A673 (cell line): ENCODE measurements at regions not wholly inside any gene's neighbourhood (a gene's known extent, or its start where the extent isn't known, plus 50 kb on each side); places are given as distances from the start of the nearest gene placed in this dataset.

Source experiments
- CTCF ChIP-seq: fragments of 300-800, 200-600 bp; sonication (generic); conservative IDR thresholded peaks from 2 replicates; pipeline ENCODE4 v1.5.1; 2017; ENCODE audit warnings: low read depth, mild to moderate bottlenecking, antibody characterized with exemption, low read length, moderate library complexity, mixed read lengths
- EZH2 ChIP-seq: fragments of 200-600 bp; sonication (generic); IDR thresholded peaks from 2 replicates; pipeline ENCODE4 v1.6.1; 2017; ENCODE audit warnings: borderline replicate concordance, low read depth, mild to moderate bottlenecking, mixed read lengths, antibody characterized with exemption, low read length; ENCODE audit not compliant: poor library complexity, severe bottlenecking

- TF ChIP-seq CTCF (no peak), EZH2 (no peak)
Measured at GRCh38 chr4:126547352-126547751, 1085.4 kb upstream of the INTU start.
